HG02571 (cell line): ENCODE measurements at regions not wholly inside any gene's neighbourhood (a gene's known extent, or its start where the extent isn't known, plus 50 kb on each side); places are given as distances from the start of the nearest gene placed in this dataset.
"Not testable (repeated sequence)": the region's sequence is repeated elsewhere in the genome, so short reads cannot be mapped to it uniquely, and the experiment has no call there.

ENCODE experiments used
- ATAC-seq: cut with Tn5 transposase; IDR thresholded peaks from one replicate; pipeline ENCODE4 v1.9.1; 2021; ENCODE audit warnings: mild to moderate bottlenecking, moderate library complexity; ENCODE audit not compliant: unreplicated experiment

GRCh38 chr14:106410229-106410628, 883.8 kb downstream of the TMEM121 start:
- ATAC-seq = not testable (repeated sequence)

DNA sequence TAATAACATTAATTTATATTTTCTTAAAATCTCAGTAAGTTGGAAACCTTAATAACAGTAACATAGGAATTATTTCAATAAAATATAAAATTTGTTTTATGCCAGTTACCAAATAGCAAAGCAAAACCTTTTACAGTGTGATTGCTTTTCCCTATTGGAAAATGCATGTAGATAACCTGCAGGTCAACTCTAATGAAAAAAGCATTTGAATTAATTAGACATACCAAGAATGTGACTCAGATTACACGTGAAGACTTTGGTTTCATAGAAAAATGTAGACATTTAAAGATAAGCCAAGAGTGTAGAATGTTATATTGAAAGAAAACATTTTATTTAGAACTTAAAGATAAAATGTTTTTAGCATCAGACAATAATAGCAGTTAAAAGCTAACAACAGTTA, 888.1 kb downstream of the TMEM121 start:
- no peak for ATAC-seq

GRCh38 chr14:106417224-106418049, 891.1 kb downstream of the TMEM121 start:
- peak; percentile 64 for ATAC-seq

DNA sequence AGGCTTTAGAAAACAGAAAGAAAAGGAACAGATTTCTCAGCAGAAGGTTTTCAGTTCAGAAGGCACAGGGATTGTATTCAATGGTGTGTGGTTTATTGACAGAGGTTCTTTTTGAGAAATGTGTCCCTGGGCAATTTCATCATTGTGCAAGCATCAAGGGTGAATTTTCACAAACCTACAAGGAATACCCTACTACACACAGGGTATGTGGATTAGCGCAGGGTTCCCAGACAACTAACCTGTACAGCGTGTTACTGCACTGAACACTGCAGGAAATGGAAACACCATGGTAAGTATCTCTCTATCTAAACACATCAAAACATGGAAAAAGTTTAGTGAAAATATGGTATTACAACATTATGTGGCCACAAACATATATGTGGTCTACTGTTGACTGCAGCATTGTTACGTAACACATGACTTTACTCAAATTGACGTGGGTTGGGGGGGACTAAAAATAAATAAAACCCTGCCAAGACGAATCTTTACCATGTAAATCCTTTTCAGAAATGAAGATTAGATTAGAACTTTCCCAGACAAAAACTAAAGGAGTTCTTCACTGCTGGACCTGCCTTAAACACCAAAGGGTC, 893.1 kb downstream of the TMEM121 start:
- no peak for ATAC-seq

DNA sequence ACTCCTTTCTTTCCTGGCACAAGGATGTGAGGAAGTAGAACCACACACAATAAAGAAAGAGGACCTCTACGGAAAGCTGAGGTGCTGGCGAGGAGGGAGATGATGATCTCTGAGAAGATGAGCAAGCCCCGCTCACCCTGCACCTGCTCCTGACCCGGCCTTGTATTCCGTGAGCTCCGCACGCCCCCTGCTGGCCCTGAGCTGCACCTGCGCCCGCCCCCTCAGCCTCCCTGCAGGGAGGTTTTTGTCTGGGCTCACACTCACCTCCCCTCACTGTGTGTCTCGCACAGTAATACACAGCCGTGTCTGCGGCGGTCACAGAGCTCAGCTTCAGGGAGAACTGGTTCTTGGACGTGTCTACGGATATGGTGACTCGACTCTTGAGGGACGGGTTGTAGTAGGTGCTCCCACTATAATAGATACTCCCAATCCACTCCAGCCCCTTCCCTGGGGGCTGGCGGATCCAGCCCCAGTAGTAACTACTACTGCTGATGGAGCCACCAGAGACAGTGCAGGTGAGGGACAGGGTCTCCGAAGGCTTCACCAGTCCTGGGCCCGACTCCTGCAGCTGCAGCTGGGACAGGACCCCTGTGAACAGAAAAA, 895.1 kb downstream of the TMEM121 start:
- not testable (repeated sequence) for ATAC-seq

DNA sequence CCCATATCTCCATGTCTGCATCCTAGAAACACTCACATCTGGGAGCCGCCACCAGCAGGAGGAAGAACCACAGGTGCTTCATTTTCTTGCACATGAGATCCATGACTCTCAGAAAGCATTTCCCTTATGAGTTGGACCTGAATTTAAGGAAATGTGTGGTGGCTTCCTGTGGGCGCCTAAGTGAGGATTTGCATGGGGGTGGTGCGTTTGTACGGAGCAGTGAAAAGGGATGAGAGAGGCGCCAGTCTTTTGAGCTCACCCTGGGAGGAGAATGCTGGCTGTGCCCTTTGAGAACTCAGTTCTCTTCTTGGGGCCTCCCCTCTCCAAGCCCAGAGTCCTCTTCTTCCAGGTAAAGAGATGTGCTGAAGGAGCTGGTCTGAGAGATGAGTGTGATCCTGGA, 895.7 kb downstream of the TMEM121 start:
- ATAC-seq = no peak

DNA sequence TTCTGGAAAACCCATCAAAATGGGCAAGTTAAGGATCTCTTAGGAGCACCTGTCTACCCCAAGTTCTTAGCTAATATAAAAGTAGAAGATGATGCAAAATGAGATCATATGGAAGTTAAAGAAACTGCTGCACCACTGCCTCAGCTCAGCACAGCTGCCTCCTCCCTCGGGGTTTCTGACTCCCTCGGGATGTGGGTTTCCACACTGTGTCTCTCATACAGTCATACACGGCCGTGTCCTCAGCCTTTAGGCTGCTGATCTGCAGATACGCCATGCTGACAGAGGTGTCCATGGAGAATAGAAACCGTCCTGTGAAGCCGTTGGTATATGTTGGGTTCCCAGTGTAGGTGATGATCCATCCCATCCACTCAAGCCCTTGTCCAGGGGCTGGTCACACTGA, 898.8 kb downstream of the TMEM121 start:
- ATAC-seq = not testable (repeated sequence)

DNA sequence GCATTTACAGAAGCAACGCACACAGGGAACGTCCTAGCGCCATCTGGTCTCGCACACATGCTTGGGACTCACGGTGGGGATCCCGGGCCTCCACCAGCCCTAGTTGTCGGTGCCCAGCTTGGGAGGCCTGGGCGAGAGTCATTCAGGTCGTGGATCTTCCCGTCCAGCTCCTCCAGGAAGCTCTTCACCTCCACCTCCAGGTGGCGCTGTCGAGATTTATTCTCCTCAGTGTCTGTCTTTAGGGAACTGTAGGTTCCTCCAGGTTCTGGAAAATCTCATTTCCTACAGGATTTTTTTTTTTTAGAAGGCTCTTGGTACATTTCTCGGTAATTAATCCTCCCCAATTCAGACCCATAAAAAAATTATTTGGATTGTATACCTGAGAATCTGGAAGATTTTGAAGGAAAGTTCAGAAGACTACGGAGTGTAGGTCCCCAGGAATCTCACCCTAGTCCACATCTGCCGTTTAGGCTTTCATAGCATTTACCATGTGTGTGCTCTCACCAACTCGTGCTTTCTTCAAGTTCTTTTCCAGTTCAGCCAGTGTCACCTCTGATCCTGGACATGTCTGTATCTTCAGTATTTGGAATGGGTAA, 910.0 kb downstream of the TMEM121 start:
- no peak for ATAC-seq

DNA sequence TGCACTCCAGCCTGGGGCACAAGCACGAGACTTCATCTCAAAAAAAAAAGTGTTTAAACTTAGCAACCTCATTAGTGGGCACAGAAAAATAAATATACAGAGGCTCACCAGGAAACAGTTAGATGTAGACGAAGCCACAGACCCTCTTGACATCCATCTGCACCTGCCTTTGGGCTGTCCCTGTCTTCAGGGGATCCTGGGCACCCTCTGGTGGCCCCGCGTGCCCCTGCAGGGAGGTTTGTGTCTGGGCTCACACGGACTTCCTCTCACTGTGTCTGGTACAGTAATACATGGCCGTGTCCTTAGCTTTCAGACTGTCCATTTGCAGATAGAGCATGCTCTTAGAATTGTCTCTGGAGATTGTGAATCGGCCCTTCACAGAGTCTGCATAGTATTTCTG, 916.5 kb downstream of the TMEM121 start:
- ATAC-seq = no peak

- no peak for ATAC-seq
Observed at GRCh38 chr14:106455026-106455425, 928.6 kb downstream of the TMEM121 start.

DNA sequence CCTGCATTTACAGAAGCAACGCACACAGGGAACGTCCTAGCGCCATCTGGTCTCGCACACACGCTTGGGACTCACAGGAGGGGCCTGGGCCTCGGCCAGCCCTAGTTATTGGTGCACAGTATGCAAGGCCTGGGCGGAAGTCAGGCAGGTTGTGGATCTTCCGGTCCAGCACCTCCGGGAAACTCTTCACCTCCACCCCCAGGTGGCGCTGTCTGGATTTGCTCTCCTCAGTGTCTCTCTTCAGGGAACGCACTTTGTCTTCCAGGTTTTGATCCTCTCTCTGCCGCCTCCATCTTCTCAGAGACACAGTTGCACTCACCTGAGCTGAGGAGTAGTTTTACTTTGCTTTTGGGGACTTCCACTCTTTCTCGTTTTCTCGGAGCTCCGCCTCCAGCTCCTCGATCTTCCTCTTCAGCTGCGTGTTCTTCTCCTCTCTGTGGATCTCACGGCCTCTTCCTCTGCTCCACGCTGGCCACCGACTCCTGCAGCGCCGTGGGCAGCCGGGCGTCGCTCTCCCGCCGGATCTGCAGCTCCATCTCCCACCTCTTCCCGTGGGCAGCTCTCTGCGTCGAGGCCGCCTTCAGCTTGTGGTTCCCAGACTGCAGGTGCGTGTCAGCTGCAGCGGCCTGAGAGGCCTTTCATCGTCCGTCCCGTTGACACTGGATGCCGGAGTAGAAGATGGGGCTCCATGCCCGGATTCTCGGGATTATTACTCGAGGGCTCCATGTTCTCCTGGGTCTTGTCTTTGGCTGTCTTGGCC, 933.8 kb downstream of the TMEM121 start:
- ATAC-seq = no peak

GRCh38 chr14:106460916-106461315, 934.5 kb downstream of the TMEM121 start:
- ATAC-seq = no peak

- ATAC-seq = not testable (repeated sequence)
Observed at GRCh38 chr14:106466483-106466882, 940.1 kb downstream of the TMEM121 start.

- ATAC-seq = not testable (repeated sequence)
Observed at GRCh38 chr14:106468869-106469268, 942.5 kb downstream of the TMEM121 start.

GRCh38 chr14:106470028-106470427, 943.6 kb downstream of the TMEM121 start:
- not testable (repeated sequence) for ATAC-seq

GRCh38 chr14:106474261-106475028, 948.1 kb downstream of the TMEM121 start:
- ATAC-seq = not testable (repeated sequence)

- ATAC-seq = not testable (repeated sequence)
Observed at GRCh38 chr14:106475214-106475613, 948.8 kb downstream of the TMEM121 start.

- ATAC-seq = not testable (repeated sequence)
Observed at GRCh38 chr14:106477600-106477999, 951.2 kb downstream of the TMEM121 start.

- ATAC-seq = not testable (repeated sequence)
Observed at GRCh38 chr14:106480287-106480686, 953.9 kb downstream of the TMEM121 start.

DNA sequence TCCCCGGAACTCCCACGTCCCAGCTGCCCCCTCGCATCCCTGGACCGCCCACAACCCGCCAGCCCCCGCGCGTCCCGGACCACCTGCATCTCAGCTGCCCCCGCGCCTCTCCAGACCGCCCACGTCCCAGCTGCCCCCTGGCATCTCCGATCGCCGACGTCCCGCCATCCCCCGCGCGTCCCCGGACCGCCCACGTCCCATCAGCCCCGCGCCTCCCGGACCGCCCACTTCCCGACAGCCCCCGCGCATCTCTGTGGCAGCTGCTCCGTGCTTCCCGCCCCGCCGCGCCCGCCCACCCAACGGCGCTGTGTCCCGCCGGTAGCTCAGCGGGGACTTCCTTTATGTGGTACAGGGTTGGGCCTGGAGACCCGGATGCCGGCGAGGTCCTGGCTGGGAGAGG, 955.8 kb downstream of the TMEM121 start:
- not testable (repeated sequence) for ATAC-seq
